ENCODE measurements at regions not wholly inside any gene's neighbourhood (a gene's known extent, or its start where the extent isn't known, plus 50 kb on each side); places are given as distances from the start of the nearest gene placed in this dataset.

- no peaks in the 10 kb centered on the region for H3K36me3 Mint-ChIP-seq (ENCODE audit: insufficient read depth)
- no peak overlapping the region for H3K27ac Mint-ChIP-seq
- DNase-seq (no peak), ATAC-seq (replicated peaks) (no peak)
- no peak overlapping the region for H3K4me3 Mint-ChIP-seq
- H3K4me1 Mint-ChIP-seq (ENCODE audit: low read depth in 2 of 2), result no peaks in the 10 kb centered on the region
- peaks cover 5 to 49% of the 10 kb centered on the region in 2 donors for H3K9me3 Mint-ChIP-seq
- H3K27me3 Mint-ChIP-seq, result no peaks in the 10 kb centered on the region
These were observed 257.9 kb upstream of the ADAMTS16 start for GRCh38 chr5:4882186-4882585.

GRCh38 chr5:4883360-4883759 lies 256.8 kb upstream of the ADAMTS16 start:
- no peak overlapping the region for H3K4me3 Mint-ChIP-seq
- no peaks in the 10 kb centered on the region for H3K27me3 Mint-ChIP-seq
- H3K4me1 Mint-ChIP-seq (ENCODE audit: low read depth in 2 of 2), result no peaks in the 10 kb centered on the region
- DNase-seq (no peak), ATAC-seq (replicated peaks) (no peak)
- no peak overlapping the region for H3K27ac Mint-ChIP-seq
- no peaks in the 10 kb centered on the region for H3K36me3 Mint-ChIP-seq (ENCODE audit: insufficient read depth)
- H3K9me3 Mint-ChIP-seq, result peaks cover 5 to 49% of the 10 kb centered on the region in 2 donors

GRCh38 chr5:4893063-4893744 lies 246.9 kb upstream of the ADAMTS16 start:
- no peaks in the 10 kb centered on the region for H3K27me3 Mint-ChIP-seq
- H3K4me1 Mint-ChIP-seq (ENCODE audit: low read depth in 2 of 2), result no peaks in the 10 kb centered on the region
- no peak for ATAC-seq (replicated peaks)
- no peak overlapping the region for H3K4me3 Mint-ChIP-seq
- H3K36me3 Mint-ChIP-seq (ENCODE audit: insufficient read depth), result no peaks in the 10 kb centered on the region
- H3K27ac Mint-ChIP-seq, result no peak overlapping the region
- peaks cover 6 to 16% of the 10 kb centered on the region in 2 donors for H3K9me3 Mint-ChIP-seq
- DNase-seq, result no peak

- Mint-ChIP-seq H3K36me3 (ENCODE audit: insufficient read depth) (no peaks in the 10 kb centered on the region), H3K9me3 (peaks cover 6 to 16% of the 10 kb centered on the region in 2 donors), H3K4me1 (ENCODE audit: low read depth in 2 of 2) (no peaks in the 10 kb centered on the region), H3K4me3 (no peak overlapping the region), H3K27ac (no peak overlapping the region), H3K27me3 (no peaks in the 10 kb centered on the region)
- ATAC-seq (replicated peaks), result no peak
- no peak for DNase-seq
These were observed 243.8 kb upstream of the ADAMTS16 start for GRCh38 chr5:4896328-4896727.

GRCh38 chr5:4901305-4901811 lies 238.8 kb upstream of the ADAMTS16 start:
- Mint-ChIP-seq H3K27me3 (no peaks in the 10 kb centered on the region), H3K36me3 (ENCODE audit: insufficient read depth) (no peaks in the 10 kb centered on the region), H3K27ac (no peak overlapping the region), H3K9me3 (peaks cover 0 to 6% of the 10 kb centered on the region in 2 donors), H3K4me1 (ENCODE audit: low read depth in 2 of 2) (no peaks in the 10 kb centered on the region), H3K4me3 (no peak overlapping the region)
- DNase-seq (no peak), ATAC-seq (replicated peaks) (no peak)

GRCh38 chr5:4901924-4902323 lies 238.2 kb upstream of the ADAMTS16 start:
- peaks cover 0 to 4% of the 10 kb centered on the region in 2 donors for H3K9me3 Mint-ChIP-seq
- DNase-seq, result no peak
- H3K27me3 Mint-ChIP-seq, result no peaks in the 10 kb centered on the region
- no peak for ATAC-seq (replicated peaks)
- no peak overlapping the region for H3K27ac Mint-ChIP-seq
- no peaks in the 10 kb centered on the region for H3K4me1 Mint-ChIP-seq (ENCODE audit: low read depth in 2 of 2)
- H3K4me3 Mint-ChIP-seq, result no peak overlapping the region
- no peaks in the 10 kb centered on the region for H3K36me3 Mint-ChIP-seq (ENCODE audit: insufficient read depth)

GRCh38 chr5:4905674-4906520 lies 234.2 kb upstream of the ADAMTS16 start:
- H3K36me3 Mint-ChIP-seq (ENCODE audit: insufficient read depth), result no peaks in the 10 kb centered on the region
- no peak overlapping the region for H3K27ac Mint-ChIP-seq
- peaks cover 4 to 15% of the 10 kb centered on the region in 2 donors for H3K9me3 Mint-ChIP-seq
- no peak overlapping the region for H3K4me3 Mint-ChIP-seq
- no peak for DNase-seq
- ATAC-seq (replicated peaks), result no peak
- H3K27me3 Mint-ChIP-seq, result no peaks in the 10 kb centered on the region
- H3K4me1 Mint-ChIP-seq (ENCODE audit: low read depth in 2 of 2), result no peaks in the 10 kb centered on the region

- H3K4me3 Mint-ChIP-seq, result no peak overlapping the region
- DNase-seq (no peak), ATAC-seq (replicated peaks) (no peak)
- H3K27ac Mint-ChIP-seq, result no peak overlapping the region
- peaks cover 4 to 21% of the 10 kb centered on the region in 2 donors for H3K9me3 Mint-ChIP-seq
- H3K4me1 Mint-ChIP-seq (ENCODE audit: low read depth in 2 of 2), result no peaks in the 10 kb centered on the region
- no peaks in the 10 kb centered on the region for H3K27me3 Mint-ChIP-seq
- H3K36me3 Mint-ChIP-seq (ENCODE audit: insufficient read depth), result no peaks in the 10 kb centered on the region
These were observed 233.3 kb upstream of the ADAMTS16 start for GRCh38 chr5:4906786-4907185.

- Mint-ChIP-seq H3K27me3 (no peaks in the 10 kb centered on the region), H3K4me3 (no peak overlapping the region), H3K4me1 (ENCODE audit: low read depth in 2 of 2) (no peaks in the 10 kb centered on the region), H3K9me3 (peaks cover 4 to 26% of the 10 kb centered on the region in 2 donors), H3K27ac (no peak overlapping the region), H3K36me3 (ENCODE audit: insufficient read depth) (no peaks in the 10 kb centered on the region)
- DNase-seq, result no peak
- no peak for ATAC-seq (replicated peaks)
These were observed 232.6 kb upstream of the ADAMTS16 start for GRCh38 chr5:4907571-4907970.

- H3K27me3 Mint-ChIP-seq, result no peaks in the 10 kb centered on the region
- no peak overlapping the region for H3K4me3 Mint-ChIP-seq
- H3K4me1 Mint-ChIP-seq (ENCODE audit: low read depth in 2 of 2), result no peaks in the 10 kb centered on the region
- peaks cover 3 to 29% of the 10 kb centered on the region in 2 donors for H3K9me3 Mint-ChIP-seq
- H3K27ac Mint-ChIP-seq, result no peak overlapping the region
- no peaks in the 10 kb centered on the region for H3K36me3 Mint-ChIP-seq (ENCODE audit: insufficient read depth)
- no peak for DNase-seq
- ATAC-seq (replicated peaks), result no peak
These were observed 231.0 kb upstream of the ADAMTS16 start for GRCh38 chr5:4909086-4909485.

GRCh38 chr5:4911646-4912403 lies 228.3 kb upstream of the ADAMTS16 start:
- no peaks in the 10 kb centered on the region for H3K36me3 Mint-ChIP-seq (ENCODE audit: insufficient read depth)
- H3K27me3 Mint-ChIP-seq, result no peaks in the 10 kb centered on the region
- ATAC-seq (replicated peaks) (no peak), DNase-seq (no peak)
- no peak overlapping the region for H3K27ac Mint-ChIP-seq
- H3K4me1 Mint-ChIP-seq (ENCODE audit: low read depth in 2 of 2), result no peaks in the 10 kb centered on the region
- no peak overlapping the region for H3K4me3 Mint-ChIP-seq
- H3K9me3 Mint-ChIP-seq, result peaks cover 5 to 40% of the 10 kb centered on the region in 2 donors

GRCh38 chr5:4921929-4922328 lies 218.2 kb upstream of the ADAMTS16 start:
- no peaks in the 10 kb centered on the region for H3K4me1 Mint-ChIP-seq (ENCODE audit: low read depth in 2 of 2)
- peaks cover 2% of the 10 kb centered on the region for H3K36me3 Mint-ChIP-seq (ENCODE audit: insufficient read depth)
- H3K27me3 Mint-ChIP-seq, result no peaks in the 10 kb centered on the region
- DNase-seq (no peak), ATAC-seq (replicated peaks) (no peak)
- peaks cover 3 to 20% of the 10 kb centered on the region in 2 donors for H3K9me3 Mint-ChIP-seq
- H3K27ac Mint-ChIP-seq, result no peak overlapping the region
- H3K4me3 Mint-ChIP-seq, result no peak overlapping the region

GRCh38 chr5:4924577-4924976 lies 215.6 kb upstream of the ADAMTS16 start:
- Mint-ChIP-seq H3K4me3 (no peak overlapping the region), H3K4me1 (ENCODE audit: low read depth in 2 of 2) (no peaks in the 10 kb centered on the region), H3K9me3 (peaks cover 6 to 20% of the 10 kb centered on the region in 2 donors), H3K27me3 (no peaks in the 10 kb centered on the region), H3K36me3 (ENCODE audit: insufficient read depth) (peaks cover 2% of the 10 kb centered on the region), H3K27ac (no peak overlapping the region)
- ATAC-seq (replicated peaks) (no peak), DNase-seq (no peak)

Measured in effector memory CD8-positive, alpha-beta T cell (primary cell).